T47D (cell line): ENCODE measurements at regions not wholly inside any gene's neighbourhood (a gene's known extent, or its start where the extent isn't known, plus 50 kb on each side); places are given as distances from the start of the nearest gene placed in this dataset.

Source experiments
- DNase-seq, 2 experiments: peaks; one replicate each; pipeline versions ENCODE4 v3.0.0 to v3.0.0-alpha.2; 2011 to 2012; ENCODE audit warnings: low read depth in 1 of 2, low spot score in 1 of 2
- JUND ChIP-seq: IDR thresholded peaks from 2 replicates; pipeline ENCODE4 v1.6.1; 2012; ENCODE audit warnings: low read depth
- in situ Hi-C: cut with HindIII; loops from 2 replicates; pipeline ENCODE4 v1.10.0; 2016; ENCODE audit warnings: low sequenced_read_pairs, low pct_unique_long_range_greater_than_20kb

GRCh38 chr6:98560418-98560817 is 274.0 kb upstream of the POU3F2 start:
- in situ Hi-C loops, result no loop called here
- no peak for TF ChIP-seq JUND

GRCh38 chr6:98560841-98561240 is 273.5 kb upstream of the POU3F2 start:
- in situ Hi-C loops, result no loop called here
- no peak for DNase-seq
- no peak for TF ChIP-seq JUND

More at GRCh38 chr6:98560418-98560817, 274.0 kb upstream of the POU3F2 start:
- no peak for DNase-seq

GRCh38 chr6:98566126-98566525 is 268.2 kb upstream of the POU3F2 start:
- no peak for DNase-seq
- TF ChIP-seq JUND, result no peak
- in situ Hi-C loops, result no loop called here

- TF ChIP-seq JUND, result no peak
- in situ Hi-C loops, result no loop called here
- DNase-seq, result no peak
These were observed 261.8 kb upstream of the POU3F2 start for GRCh38 chr6:98572579-98572978.

GRCh38 chr6:98574984-98575383 is 259.4 kb upstream of the POU3F2 start:
- TF ChIP-seq JUND, result no peak
- DNase-seq, result no peak
- in situ Hi-C loops, result no loop called here

- TF ChIP-seq JUND, result no peak
- DNase-seq, result no peak
- in situ Hi-C loops, result no loop called here
These were observed 257.6 kb upstream of the POU3F2 start for GRCh38 chr6:98576791-98577190.

GRCh38 chr6:98578016-98578415 is 256.4 kb upstream of the POU3F2 start:
- no peak for TF ChIP-seq JUND
- in situ Hi-C loops, result no loop called here
- no peak for DNase-seq

- TF ChIP-seq JUND, result no peak
- in situ Hi-C loops, result no loop called here
These were observed 255.3 kb upstream of the POU3F2 start for GRCh38 chr6:98579079-98579478.

GRCh38 chr6:98579941-98580340 is 254.4 kb upstream of the POU3F2 start:
- no peak for TF ChIP-seq JUND
- no peak for DNase-seq
- in situ Hi-C loops, result no loop called here

More at GRCh38 chr6:98579079-98579478, 255.3 kb upstream of the POU3F2 start:
- no peak for DNase-seq

GRCh38 chr6:98581705-98582104 is 252.7 kb upstream of the POU3F2 start:
- no peak for TF ChIP-seq JUND
- in situ Hi-C loops, result no loop called here
- no peak for DNase-seq

- in situ Hi-C loops, result no loop called here
- TF ChIP-seq JUND, result no peak
- no peak for DNase-seq
These were observed 250.9 kb upstream of the POU3F2 start for GRCh38 chr6:98583506-98583905.

- no peak for TF ChIP-seq JUND
- in situ Hi-C loops, result no loop called here
- no peak for DNase-seq
These were observed 248.2 kb upstream of the POU3F2 start for GRCh38 chr6:98586163-98586562.

- no peak for DNase-seq
- no peak for TF ChIP-seq JUND
- in situ Hi-C loops, result no loop called here
These were observed 246.8 kb upstream of the POU3F2 start for GRCh38 chr6:98587555-98587954.

- no peak for TF ChIP-seq JUND
- in situ Hi-C loops, result no loop called here
- no peak for DNase-seq
These were observed 244.8 kb upstream of the POU3F2 start for GRCh38 chr6:98589536-98589935.
